HCT116 (cell line): ENCODE measurements at regions not wholly inside any gene's neighbourhood (a gene's known extent, or its start where the extent isn't known, plus 50 kb on each side); places are given as distances from the start of the nearest gene placed in this dataset.

Experiments
- ATAC-seq: fragments of 200-7000 bp; cut with Tn5 transposase; 2 replicates; pipeline ENCODE4 v1.9.1; 2020; ENCODE audit warnings: mild to moderate bottlenecking, moderate library complexity
- BruUV-seq: library from RNA; stranded (reverse); fragments of 400-500 nt; replicated peaks from 2 replicates; lab custom pipeline; 2021; lab: Mats Ljungman, UMichigan
- CTCF ChIA-PET: fragments of 300-600 bp; sonication (Branson Sonifier 250); formaldehyde crosslinking; loops from one replicate; lab custom pipeline; 2021; ENCODE audit warnings: antibody characterized with exemption; lab: Charles Lee
- POLR2A ChIA-PET: fragments of 300-600, 350-600 bp; sonication (Branson Sonifier 250); formaldehyde crosslinking; loops from one replicate; lab custom pipeline; 2021; ENCODE audit warnings: antibody characterized with exemption; lab: Charles Lee
- RAD21 ChIA-PET, 2 experiments: fragments of 300-600 bp; sonication (Branson Sonifier 250); formaldehyde crosslinking; loops; one replicate each; lab custom pipeline; 2023; ENCODE audit warnings: low total read pairs in 2 of 2; ENCODE audit not compliant: uncharacterized antibody in 2 of 2, unreplicated experiment in 2 of 2, low non-redundant PET in 1 of 2; lab: Charles Lee
- DNase-seq: peaks from one replicate; pipeline ENCODE4 v3.0.0-alpha.2; 2010; ENCODE audit warnings: low read depth, low spot score
- H2AFZ ChIP-seq: fragments of 200-600 bp; shearing (Covaris generic), sonication (generic); 2 replicates; pipeline ENCODE4 v1.6.1; 2017; ENCODE audit warnings: low read depth, mixed run types, mixed read lengths, antibody characterized with exemption, low read length; ENCODE audit not compliant: poor library complexity, severe bottlenecking
- H3K27ac ChIP-seq: 2 replicates; pipeline ENCODE4 v1.5.1; 2012; ENCODE audit warnings: low read depth, low read length
- H3K27me3 ChIP-seq: fragments of 200-600 bp; sonication (generic); 2 replicates; pipeline ENCODE4 v1.6.1; 2016; ENCODE audit warnings: mixed run types, low read length, mixed read lengths; ENCODE audit not compliant: insufficient read depth
- H3K36me3 ChIP-seq, 2 experiments: fragments of 200-500 bp in 1 of 2; fragments of 200-600 bp in 1 of 2; sonication (Bioruptor generic) in 1 of 2; sonication (generic) in 1 of 2; 2 replicates each; pipeline versions ENCODE4 v1.5.1 to v1.6.1; 2014 to 2016; ENCODE audit warnings: low read length in 2 of 2, inconsistent platforms in 1 of 2, mixed read lengths in 1 of 2, mixed run types in 1 of 2; ENCODE audit not compliant: insufficient read depth in 2 of 2, control insufficient read depth in 1 of 2
- H3K4me1 ChIP-seq, 2 experiments: fragments of 200-600 bp in 1 of 2; sonication (generic) in 1 of 2; 2 replicates each; pipeline versions ENCODE4 v1.5.1 to v1.6.1; 2012 to 2017; ENCODE audit warnings: low read length in 2 of 2, inconsistent platforms in 1 of 2, mild to moderate bottlenecking in 1 of 2, mixed read lengths in 1 of 2, mixed run types in 1 of 2, moderate library complexity in 1 of 2; ENCODE audit not compliant: insufficient read depth in 2 of 2, control insufficient read depth in 1 of 2
- H3K4me2 ChIP-seq: fragments of 200-600 bp; sonication (generic); 2 replicates; pipeline ENCODE4 v1.6.1; 2017; ENCODE audit warnings: mixed run types, low read length, mixed read lengths
- H3K4me3 ChIP-seq, 2 experiments: fragments of 200-600 bp in 1 of 2; sonication (generic) in 1 of 2; replicated peaks in 1 of 2; 2 replicates each; pipeline ENCODE4 v1.5.1; 2011 to 2016; ENCODE audit warnings: low read length in 2 of 2, control low read depth in 1 of 2, low read depth in 1 of 2, mild to moderate bottlenecking in 1 of 2, mixed read lengths in 1 of 2, mixed run types in 1 of 2
- H3K79me2 ChIP-seq: fragments of 200-600 bp; sonication (generic); 2 replicates; pipeline ENCODE4 v1.6.1; 2017; ENCODE audit warnings: mild to moderate bottlenecking, mixed run types, low read length, moderate library complexity, mixed read lengths; ENCODE audit not compliant: insufficient read depth
- H3K9ac ChIP-seq: fragments of 200-600 bp; sonication (generic); 2 replicates; pipeline ENCODE4 v1.6.1; 2016; ENCODE audit warnings: low read length, mixed read lengths
- H3K9me2 ChIP-seq: fragments of 200-600 bp; sonication (generic), shearing (Covaris generic); 2 replicates; pipeline ENCODE4 v1.6.1; 2017; ENCODE audit warnings: mixed run types, mild to moderate bottlenecking, moderate library complexity; ENCODE audit not compliant: insufficient read depth
- H3K9me3 ChIP-seq, 2 experiments: fragments of 200-500 bp in 1 of 2; fragments of 200-600 bp in 1 of 2; sonication (Bioruptor generic) in 1 of 2; sonication (generic) in 1 of 2; 2 replicates each; pipeline ENCODE4 v1.6.1; 2014 to 2017; ENCODE audit warnings: low read length in 2 of 2, mixed read lengths in 2 of 2, inconsistent platforms in 1 of 2, low read depth in 1 of 2, mild to moderate bottlenecking in 1 of 2, mixed run types in 1 of 2, moderate library complexity in 1 of 2; ENCODE audit not compliant: control insufficient read depth in 1 of 2, insufficient read depth in 1 of 2
- H4K20me1 ChIP-seq: fragments of 200-600 bp; sonication (generic), shearing (Covaris generic); 2 replicates; pipeline ENCODE4 v1.6.1; 2017; ENCODE audit warnings: mixed run types, mild to moderate bottlenecking, moderate library complexity; ENCODE audit not compliant: insufficient read depth
- ATF3 ChIP-seq: IDR thresholded peaks from 2 replicates; pipeline ENCODE4 v1.6.1; 2012
- CEBPB ChIP-seq: IDR thresholded peaks from 2 replicates; pipeline ENCODE4 v1.6.1; 2012; ENCODE audit warnings: low read depth
- CTCF ChIP-seq, 3 experiments: fragments of 200-600 bp in 1 of 3; sonication (generic) in 1 of 3; IDR thresholded peaks in 2 of 3; conservative IDR thresholded peaks in 1 of 3; 2 replicates each; pipeline ENCODE4 v1.5.1; 2012 to 2017; ENCODE audit warnings: low read depth in 2 of 3, low read length in 2 of 3, antibody characterized with exemption in 1 of 3, borderline replicate concordance in 1 of 3, control low read depth in 1 of 3, mild to moderate bottlenecking in 1 of 3, mixed read lengths in 1 of 3, mixed run types in 1 of 3, moderate library complexity in 1 of 3; ENCODE audit not compliant: insufficient read depth in 1 of 3
- EGR1 ChIP-seq: IDR thresholded peaks from 2 replicates; pipeline ENCODE4 v1.6.1; 2012; ENCODE audit warnings: low read depth
- ELF1 ChIP-seq: IDR thresholded peaks from 2 replicates; pipeline ENCODE4 v1.6.1; 2012; ENCODE audit warnings: low read depth, borderline replicate concordance
- EZH2 ChIP-seq: fragments of 200-600 bp; sonication (generic); IDR thresholded peaks from 2 replicates; pipeline ENCODE4 v1.6.1; 2017; ENCODE audit warnings: antibody characterized with exemption, mixed run types
- FOSL1 ChIP-seq: IDR thresholded peaks from 2 replicates; pipeline ENCODE4 v1.6.1; 2012; ENCODE audit warnings: low read depth
- JUND ChIP-seq: IDR thresholded peaks from 2 replicates; pipeline ENCODE4 v1.6.1; 2012
- MAX ChIP-seq: IDR thresholded peaks from 2 replicates; pipeline ENCODE4 v1.6.1; 2012
- POLR2A ChIP-seq: IDR thresholded peaks from 2 replicates; pipeline ENCODE4 v1.7.0; 2011; ENCODE audit warnings: borderline replicate concordance; ENCODE audit not compliant: insufficient read depth, insufficient read length; ENCODE audit errors: extremely low read depth
- POLR2AphosphoS5 ChIP-seq: IDR thresholded peaks from 2 replicates; pipeline ENCODE4 v1.6.1; 2011; ENCODE audit warnings: mild to moderate bottlenecking, low read depth, low read length, moderate library complexity
- REST ChIP-seq: IDR thresholded peaks from 2 replicates; pipeline ENCODE4 v1.6.1; 2012; ENCODE audit warnings: low read depth
- SIN3A ChIP-seq: IDR thresholded peaks from 2 replicates; pipeline ENCODE4 v1.6.1; 2012; ENCODE audit warnings: low read depth
- TCF7L2 ChIP-seq: IDR thresholded peaks from 2 replicates; pipeline ENCODE4 v1.7.0; 2011; ENCODE audit warnings: borderline replicate concordance, inconsistent platforms; ENCODE audit not compliant: insufficient read depth, insufficient read length; ENCODE audit errors: extremely low read depth
- YY1 ChIP-seq: IDR thresholded peaks from 2 replicates; pipeline ENCODE4 v1.6.1; 2011; ENCODE audit warnings: low read length, low read depth, moderate library complexity, mild to moderate bottlenecking; ENCODE audit not compliant: insufficient replicate concordance; ENCODE audit errors: extremely low read depth
- ZBTB33 ChIP-seq: IDR thresholded peaks from 2 replicates; pipeline ENCODE4 v1.6.1; 2011; ENCODE audit warnings: mild to moderate bottlenecking, low read length, moderate library complexity; ENCODE audit not compliant: insufficient replicate concordance; ENCODE audit errors: extremely low read depth
- ZFX ChIP-seq: fragments of 450-650 bp; IDR thresholded peaks from 2 replicates; pipeline ENCODE4 v1.6.1; 2017
- ZNF274 ChIP-seq: fragments of 200-500 bp; sonication (Bioruptor generic); IDR thresholded peaks from 2 replicates; pipeline ENCODE4 v1.6.1; 2014; ENCODE audit warnings: mild to moderate bottlenecking, low read depth, low read length, inconsistent platforms
- intact Hi-C: fragments of 100-400 bp; cut with micrococcal nuclease; formaldehyde crosslinking; loops from 2 replicates; pipeline ENCODE4 v1.10.0; 2022

- intact Hi-C loops = no loop called here
- Histone ChIP-seq H4K20me1 (no peaks in the 10 kb centered on the region), H3K79me2 (no peaks in the 10 kb centered on the region), H3K4me3 (no peak overlapping the region), H2AFZ (no peak overlapping the region), H3K9me3 (no peaks in the 10 kb centered on the region), H3K36me3 (no peaks in the 10 kb centered on the region), H3K9me2 (no peaks in the 10 kb centered on the region), H3K27ac (no peak overlapping the region), H3K4me2 (no peak overlapping the region), H3K9ac (no peak overlapping the region), H3K4me1 (no peaks in the 10 kb centered on the region), H3K27me3 (no peaks in the 10 kb centered on the region)
- RAD21 ChIA-PET = no interaction called here
- BruUV-seq = no TSS peak
- POLR2A ChIA-PET = no interaction called here
- DNase-seq (no peak), ATAC-seq (no peak)
- CTCF ChIA-PET = no interaction called here
- no peak for TF ChIP-seq CEBPB
- no peak for TF ChIP-seq EZH2
- no peak for TF ChIP-seq JUND
- TF ChIP-seq ZFX = no peak
- no peak for TF ChIP-seq ZBTB33
- TF ChIP-seq MAX = no peak
- TF ChIP-seq YY1 = no peak
- TF ChIP-seq POLR2A = no peak
- TF ChIP-seq REST = no peak
- TF ChIP-seq POLR2AphosphoS5 = no peak
- TF ChIP-seq TCF7L2 = no peak
- TF ChIP-seq ZNF274 = no peak
- TF ChIP-seq ELF1 = no peak
- no peak for TF ChIP-seq SIN3A
- TF ChIP-seq FOSL1 = no peak
- TF ChIP-seq CTCF (IDR thresholded peaks at IDR 0.05 in 2 of 3, conservative IDR thresholded peaks at IDR 0.05 in 1 of 3; ENCODE audit: borderline replicate concordance in 1 of 3, insufficient read depth in 1 of 3, low read depth in 2 of 3, low read length in 2 of 3) = no peak
- TF ChIP-seq ATF3 = no peak
- no peak for TF ChIP-seq EGR1
Observed at GRCh38 chr17:68695659-68696058, 94.5 kb upstream of the FAM20A start.
